ENCODE measurements at regions not wholly inside any gene's neighbourhood (a gene's known extent, or its start where the extent isn't known, plus 50 kb on each side); places are given as distances from the start of the nearest gene placed in this dataset.

- TF ChIP-seq ELK1 (IDR thresholded peaks at IDR 0.05; ENCODE audit: low read depth, low read length) (no peak), CHD1 (IDR thresholded peaks at IDR 0.05; ENCODE audit: low read depth, low read length) (no peak), CBX3 (IDR thresholded peaks at IDR 0.05; ENCODE audit: borderline replicate concordance, low read depth) (no peak), IRF3 (IDR thresholded peaks at IDR 0.05) (no peak)
Observed at GRCh38 chrX:110944751-110945675, 149.4 kb upstream of the CHRDL1 start (continued).

- BruUV-seq (replicated peaks), result no TSS peak
- H3K27ac ChIP-seq (ENCODE audit: control insufficient read depth, insufficient read depth), result no peak overlapping the region
- no peak overlapping the region for H3K9ac ChIP-seq (ENCODE audit: control insufficient read depth, insufficient read depth, low read length)
- no peaks in the 10 kb centered on the region for H3K79me2 ChIP-seq (ENCODE audit: control insufficient read depth, insufficient read depth, low read length)
- WGBS (ENCODE audit: insufficient coverage, insufficient replicate concordance, low lambda C conversion rate, missing lambda C conversion rate), result 25% methylated on average over 18 of the region's 25 CpGs
- intact Hi-C loops (cut with micrococcal nuclease; ENCODE audit: unreplicated experiment), result no loop called here
- DNase-seq (ENCODE audit: low read depth, low spot score) (no peak), FAIRE-seq (no peak), ATAC-seq (no peak)
- TF ChIP-seq RFX5 (IDR thresholded peaks at IDR 0.05; ENCODE audit: low read depth, low read length), result no peak
- TF ChIP-seq MTA3 (IDR thresholded peaks at IDR 0.05; ENCODE audit: borderline replicate concordance, low read length), result no peak
- TF ChIP-seq IRF5 (IDR thresholded peaks at IDR 0.05; ENCODE audit: borderline replicate concordance), result no peak
- no peak for TF ChIP-seq CHD2 (IDR thresholded peaks at IDR 0.05; ENCODE audit: borderline replicate concordance, low read depth, low read length)
- TF ChIP-seq HSF1 (IDR thresholded peaks at IDR 0.05; ENCODE audit: low read depth, low read length), result no peak
- TF ChIP-seq NFXL1 (IDR thresholded peaks at IDR 0.05; ENCODE audit: borderline replicate concordance), result no peak
- no peak for TF ChIP-seq ATF7 (IDR thresholded peaks at IDR 0.05; ENCODE audit: low read depth)
- TF ChIP-seq TAF1 (IDR thresholded peaks at IDR 0.05; ENCODE audit: borderline replicate concordance, low read depth, low read length), result no peak
- H4K20me1 ChIP-seq (ENCODE audit: control insufficient read depth, insufficient read depth), result no peaks in the 10 kb centered on the region
- CTCF ChIA-PET, result no interaction called here
- no peaks in the 10 kb centered on the region for H3K4me1 ChIP-seq (ENCODE audit: control insufficient read depth, insufficient read depth, low read length)
- no peak overlapping the region for H3K4me2 ChIP-seq (ENCODE audit: control insufficient read depth, insufficient read depth)
- no peak overlapping the region for H2AFZ ChIP-seq (ENCODE audit: control insufficient read depth, low read depth, low read length)
- H3K4me3 ChIP-seq, result no peak overlapping the region
- SMC1A ChIA-PET (ENCODE audit: uncharacterized antibody, unreplicated experiment), result no interaction called here
- RAD21 ChIA-PET (ENCODE audit: unreplicated experiment), result no interaction called here
- no peaks in the 10 kb centered on the region for H3K36me3 ChIP-seq (ENCODE audit: control insufficient read depth in 2 of 2, insufficient read depth in 2 of 2, low read length in 1 of 2)
- H3K27me3 ChIP-seq (replicated peaks in 1 of 2; ENCODE audit: control insufficient read depth in 2 of 2, insufficient read depth in 2 of 2, low read length in 1 of 2), result no peaks in the 10 kb centered on the region
- H3K9me3 ChIP-seq (replicated peaks; ENCODE audit: control insufficient read depth, insufficient read depth, low read length), result no peaks in the 10 kb centered on the region
- in situ Hi-C loops (cut with MboI), result no loop called here
- POLR2A ChIA-PET, result no interaction called here
Observed at GRCh38 chrX:110944311-110944750, 148.7 kb upstream of the CHRDL1 start.
